ENCODE measurements at regions not wholly inside any gene's neighbourhood (a gene's known extent, or its start where the extent isn't known, plus 50 kb on each side); places are given as distances from the start of the nearest gene placed in this dataset.

GRCh38 chr12:115640929-115641328 is 636.6 kb downstream of the MED13L start:
- TF ChIP-seq FOXM1 (IDR thresholded peaks at IDR 0.05; ENCODE audit: borderline replicate concordance) (no peak), TARDBP (IDR thresholded peaks at IDR 0.05) (no peak), FOXA1 (IDR thresholded peaks at IDR 0.05) (no peak), NFRKB (IDR thresholded peaks at IDR 0.05) (no peak), ZNF384 (IDR thresholded peaks at IDR 0.05) (no peak), HDGF (IDR thresholded peaks at IDR 0.05; ENCODE audit: borderline replicate concordance) (no peak), BHLHE40 (IDR thresholded peaks at IDR 0.05; ENCODE audit: borderline replicate concordance) (no peak), L3MBTL2 (conservative IDR thresholded peaks at IDR 0.05) (no peak), PKNOX1 (IDR thresholded peaks at IDR 0.05) (no peak)
